ENCODE measurements at regions not wholly inside any gene's neighbourhood (a gene's known extent, or its start where the extent isn't known, plus 50 kb on each side); places are given as distances from the start of the nearest gene placed in this dataset.

GRCh38 chr2:175847128-175847527 is 154.9 kb downstream of the LNPK start:
- TF ChIP-seq, protein P1, sequence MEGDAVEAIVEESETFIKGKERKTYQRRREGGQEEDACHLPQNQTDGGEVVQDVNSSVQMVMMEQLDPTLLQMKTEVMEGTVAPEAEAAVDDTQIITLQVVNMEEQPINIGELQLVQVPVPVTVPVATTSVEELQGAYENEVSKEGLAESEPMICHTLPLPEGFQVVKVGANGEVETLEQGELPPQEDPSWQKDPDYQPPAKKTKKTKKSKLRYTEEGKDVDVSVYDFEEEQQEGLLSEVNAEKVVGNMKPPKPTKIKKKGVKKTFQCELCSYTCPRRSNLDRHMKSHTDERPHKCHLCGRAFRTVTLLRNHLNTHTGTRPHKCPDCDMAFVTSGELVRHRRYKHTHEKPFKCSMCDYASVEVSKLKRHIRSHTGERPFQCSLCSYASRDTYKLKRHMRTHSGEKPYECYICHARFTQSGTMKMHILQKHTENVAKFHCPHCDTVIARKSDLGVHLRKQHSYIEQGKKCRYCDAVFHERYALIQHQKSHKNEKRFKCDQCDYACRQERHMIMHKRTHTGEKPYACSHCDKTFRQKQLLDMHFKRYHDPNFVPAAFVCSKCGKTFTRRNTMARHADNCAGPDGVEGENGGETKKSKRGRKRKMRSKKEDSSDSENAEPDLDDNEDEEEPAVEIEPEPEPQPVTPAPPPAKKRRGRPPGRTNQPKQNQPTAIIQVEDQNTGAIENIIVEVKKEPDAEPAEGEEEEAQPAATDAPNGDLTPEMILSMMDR (IDR thresholded peaks at IDR 0.05): no peak
- no peak for TF ChIP-seq POLR2A (IDR thresholded peaks at IDR 0.05)
